ENCODE measurements at regions not wholly inside any gene's neighbourhood (a gene's known extent, or its start where the extent isn't known, plus 50 kb on each side); places are given as distances from the start of the nearest gene placed in this dataset.
"Not testable (repeated sequence)": the region's sequence is repeated elsewhere in the genome, so short reads cannot be mapped to it uniquely, and the experiment has no call there.

- DNase-seq: no peak
Measured at GRCh38 chr15:93413745-93414144, 324.7 kb upstream of the RGMA start.

GRCh38 chr15:93399121-93399520, 310.1 kb upstream of the RGMA start:
- no peak for DNase-seq

GRCh38 chr15:93389211-93389610, 300.2 kb upstream of the RGMA start:
- DNase-seq: no peak

- DNase-seq: no peak
Measured at GRCh38 chr15:93384886-93385285, 295.9 kb upstream of the RGMA start.

GRCh38 chr15:93382200-93382820, 293.3 kb upstream of the RGMA start:
- DNase-seq: no peak

- DNase-seq: no peak
Measured at GRCh38 chr15:93378558-93378957, 289.5 kb upstream of the RGMA start.

GRCh38 chr15:93372865-93373223, 283.8 kb upstream of the RGMA start:
- DNase-seq: no peak

GRCh38 chr15:93372208-93372864, 283.3 kb upstream of the RGMA start:
- DNase-seq: no peak

- no peak for DNase-seq
Measured at GRCh38 chr15:93366387-93367100, 277.5 kb upstream of the RGMA start.

GRCh38 chr15:93362821-93363220, 273.8 kb upstream of the RGMA start:
- no peak for DNase-seq

- no peak for DNase-seq
Measured at GRCh38 chr15:93362203-93362602, 273.2 kb upstream of the RGMA start.

GRCh38 chr15:93361703-93362102, 272.7 kb upstream of the RGMA start:
- no peak for DNase-seq

- DNase-seq: no peak
Measured at GRCh38 chr15:93360976-93361375, 272.0 kb upstream of the RGMA start.

- no peak for DNase-seq
Measured at GRCh38 chr15:93360318-93360717, 271.3 kb upstream of the RGMA start.

GRCh38 chr15:93359425-93360131, 270.6 kb upstream of the RGMA start:
- no peak for DNase-seq

- DNase-seq: no peak
Measured at GRCh38 chr15:93359060-93359408, 270.0 kb upstream of the RGMA start.

- no peak for DNase-seq
Measured at GRCh38 chr15:93358166-93359059, 269.4 kb upstream of the RGMA start.

- DNase-seq: no peak
Measured at GRCh38 chr15:93348711-93349545, 259.9 kb upstream of the RGMA start.

GRCh38 chr15:93347986-93348385, 259.0 kb upstream of the RGMA start:
- no peak for DNase-seq

GRCh38 chr15:93345981-93346380, 257.0 kb upstream of the RGMA start:
- DNase-seq: no peak

- not testable (repeated sequence) for DNase-seq
Measured at GRCh38 chr15:93343402-93343801, 254.4 kb upstream of the RGMA start.

GRCh38 chr15:93341164-93341563, 252.2 kb upstream of the RGMA start:
- no peak for DNase-seq
